MM.1S (cell line): ENCODE measurements at regions not wholly inside any gene's neighbourhood (a gene's known extent, or its start where the extent isn't known, plus 50 kb on each side); places are given as distances from the start of the nearest gene placed in this dataset.

Experiments
- EZH2 ChIP-seq: fragments of 300-600 bp; sonication (generic); optimal IDR thresholded peaks from 2 replicates; pipeline ENCODE3; 2017; ENCODE audit warnings: low read depth, mild to moderate bottlenecking, antibody characterized with exemption, low read length, mixed read lengths
- EZH2phosphoT487 ChIP-seq: fragments of 300-600 bp; sonication (generic); IDR thresholded peaks from 2 replicates; pipeline ENCODE4 v1.6.1; 2018; ENCODE audit warnings: antibody characterized with exemption, low read length
- TF ChIP-seq, protein P1 (sequence below): fragments of 300-600 bp; sonication (generic); IDR thresholded peaks from 2 replicates; pipeline ENCODE4 v1.5.1; 2016; ENCODE audit warnings: antibody characterized with exemption, low read length, mixed read lengths

DNA sequence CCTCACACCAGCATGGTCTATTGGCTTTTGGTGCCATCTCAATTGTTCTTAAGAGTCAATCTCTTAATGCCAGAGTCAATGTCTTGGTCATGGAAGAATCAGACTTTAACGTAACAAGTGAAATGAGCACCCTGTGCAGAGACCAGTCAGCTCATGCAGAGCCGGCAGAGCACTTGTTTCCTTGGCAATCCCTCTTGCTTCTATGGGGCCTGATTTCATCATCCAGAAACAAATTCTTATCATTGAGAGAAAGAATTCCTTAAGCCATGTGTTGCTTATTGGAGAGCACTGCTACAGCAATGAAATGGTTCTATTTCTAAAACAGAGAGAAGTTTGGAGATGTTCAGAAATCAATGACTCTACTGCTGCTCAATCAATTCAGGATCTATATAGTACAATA lies 212.8 kb downstream of the IPMK start:
- TF ChIP-seq, protein P1, sequence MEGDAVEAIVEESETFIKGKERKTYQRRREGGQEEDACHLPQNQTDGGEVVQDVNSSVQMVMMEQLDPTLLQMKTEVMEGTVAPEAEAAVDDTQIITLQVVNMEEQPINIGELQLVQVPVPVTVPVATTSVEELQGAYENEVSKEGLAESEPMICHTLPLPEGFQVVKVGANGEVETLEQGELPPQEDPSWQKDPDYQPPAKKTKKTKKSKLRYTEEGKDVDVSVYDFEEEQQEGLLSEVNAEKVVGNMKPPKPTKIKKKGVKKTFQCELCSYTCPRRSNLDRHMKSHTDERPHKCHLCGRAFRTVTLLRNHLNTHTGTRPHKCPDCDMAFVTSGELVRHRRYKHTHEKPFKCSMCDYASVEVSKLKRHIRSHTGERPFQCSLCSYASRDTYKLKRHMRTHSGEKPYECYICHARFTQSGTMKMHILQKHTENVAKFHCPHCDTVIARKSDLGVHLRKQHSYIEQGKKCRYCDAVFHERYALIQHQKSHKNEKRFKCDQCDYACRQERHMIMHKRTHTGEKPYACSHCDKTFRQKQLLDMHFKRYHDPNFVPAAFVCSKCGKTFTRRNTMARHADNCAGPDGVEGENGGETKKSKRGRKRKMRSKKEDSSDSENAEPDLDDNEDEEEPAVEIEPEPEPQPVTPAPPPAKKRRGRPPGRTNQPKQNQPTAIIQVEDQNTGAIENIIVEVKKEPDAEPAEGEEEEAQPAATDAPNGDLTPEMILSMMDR, result no peak
- TF ChIP-seq EZH2, result no peak
- no peak for TF ChIP-seq EZH2phosphoT487
